Neural progenitor cell (in vitro differentiated cells): ENCODE measurements at regions not wholly inside any gene's neighbourhood (a gene's known extent, or its start where the extent isn't known, plus 50 kb on each side); places are given as distances from the start of the nearest gene placed in this dataset.

Source experiments
- CTCF ChIP-seq: fragments of 200-600 bp; sonication (generic); IDR thresholded peaks from 2 replicates; pipeline ENCODE4 v1.5.1; 2017; ENCODE audit warnings: antibody characterized with exemption, mild to moderate bottlenecking
- EZH2 ChIP-seq: fragments of 200-600 bp; sonication (generic); IDR thresholded peaks from 2 replicates; pipeline ENCODE4 v1.6.1; 2017; ENCODE audit warnings: antibody characterized with exemption, mild to moderate bottlenecking, moderate library complexity

- TF ChIP-seq CTCF, result no peak
- TF ChIP-seq EZH2, result no peak
Observed at GRCh38 chr18:61164321-61164720, 168.9 kb upstream of the CDH20 start.
